IPS-18a (cell line): ENCODE measurements at regions not wholly inside any gene's neighbourhood (a gene's known extent, or its start where the extent isn't known, plus 50 kb on each side); places are given as distances from the start of the nearest gene placed in this dataset.

Source experiments
- H3K27ac ChIP-seq: one replicate; pipeline ENCODE4 v1.5.1; 2013; ENCODE audit warnings: low read length
- H3K27me3 ChIP-seq: one replicate; pipeline ENCODE4 v1.6.1; 2013; ENCODE audit warnings: mild to moderate bottlenecking, low read length; ENCODE audit not compliant: control insufficient read depth, insufficient read depth
- H3K36me3 ChIP-seq: one replicate; pipeline ENCODE4 v1.6.1; 2013; ENCODE audit warnings: low read depth, low read length; ENCODE audit not compliant: control insufficient read depth
- H3K4me1 ChIP-seq: one replicate; pipeline ENCODE4 v1.6.1; 2013; ENCODE audit warnings: low read depth, low read length; ENCODE audit not compliant: control insufficient read depth
- H3K4me3 ChIP-seq: one replicate; pipeline ENCODE4 v1.5.1; 2013; ENCODE audit warnings: low read length
- H3K9ac ChIP-seq: one replicate; pipeline ENCODE4 v1.6.1; 2013; ENCODE audit warnings: mild to moderate bottlenecking, low read length, moderate library complexity
- H3K9me3 ChIP-seq: one replicate; pipeline ENCODE4 v1.6.1; 2013; ENCODE audit warnings: low read depth, low read length; ENCODE audit not compliant: control insufficient read depth

DNA sequence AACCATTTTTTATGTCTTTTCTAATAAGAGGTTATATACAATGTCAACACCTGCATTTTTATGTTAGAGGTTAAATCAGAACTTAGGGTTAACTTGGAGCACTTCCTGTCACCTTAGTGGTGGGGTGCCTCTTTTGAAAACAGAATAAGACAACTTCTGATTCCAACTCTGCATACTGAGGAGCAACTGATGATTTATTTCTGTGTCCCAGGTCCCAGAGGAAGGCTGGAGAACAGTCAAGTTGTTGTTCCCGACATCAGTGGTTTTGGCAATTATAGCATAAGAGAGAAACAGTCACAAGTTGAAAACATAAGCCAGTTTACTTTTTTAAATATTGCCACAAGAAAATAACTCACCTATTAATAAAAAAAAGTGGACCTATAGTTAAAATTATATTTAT lies 871.0 kb upstream of the ADAMTS5 start:
- H3K9ac ChIP-seq, result no peak overlapping the region
- no peak overlapping the region for H3K27ac ChIP-seq
- H3K9me3 ChIP-seq, result no peaks in the 10 kb centered on the region
- H3K36me3 ChIP-seq, result no peaks in the 10 kb centered on the region
- no peak overlapping the region for H3K4me3 ChIP-seq
- H3K4me1 ChIP-seq, result no peaks in the 10 kb centered on the region
- no peaks in the 10 kb centered on the region for H3K27me3 ChIP-seq

- H3K4me1 ChIP-seq, result no peaks in the 10 kb centered on the region
- no peaks in the 10 kb centered on the region for H3K9me3 ChIP-seq
- H3K36me3 ChIP-seq, result no peaks in the 10 kb centered on the region
- no peaks in the 10 kb centered on the region for H3K27me3 ChIP-seq
- H3K9ac ChIP-seq, result no peak overlapping the region
- no peak overlapping the region for H3K4me3 ChIP-seq
- no peak overlapping the region for H3K27ac ChIP-seq
These were observed 866.4 kb upstream of the ADAMTS5 start for GRCh38 chr21:27833298-27833697.

GRCh38 chr21:27831816-27832569 lies 865.1 kb upstream of the ADAMTS5 start:
- Histone ChIP-seq H3K36me3 (no peaks in the 10 kb centered on the region), H3K27ac (no peak overlapping the region), H3K27me3 (no peaks in the 10 kb centered on the region), H3K4me3 (no peak overlapping the region), H3K9ac (no peak overlapping the region), H3K9me3 (no peaks in the 10 kb centered on the region), H3K4me1 (no peaks in the 10 kb centered on the region)

DNA sequence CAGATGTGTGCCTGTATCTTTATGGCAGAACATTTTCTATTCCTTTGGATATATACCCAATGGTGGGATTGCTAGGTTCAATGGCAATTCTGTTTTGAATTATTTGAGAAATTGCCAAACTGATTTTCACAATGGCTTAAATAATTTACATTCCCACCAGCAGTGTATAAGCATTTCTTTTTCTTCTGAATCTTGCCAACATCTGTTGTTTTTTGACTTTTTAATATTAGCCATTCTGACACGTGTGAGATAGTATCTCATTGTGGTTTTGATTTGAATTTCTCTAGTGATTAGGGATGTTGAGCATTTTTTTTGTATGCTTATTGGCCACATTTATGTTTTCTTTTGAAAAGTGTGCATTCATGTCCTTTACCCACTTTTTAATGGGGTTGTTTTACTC lies 864.3 kb upstream of the ADAMTS5 start:
- Histone ChIP-seq H3K27me3 (no peaks in the 10 kb centered on the region), H3K27ac (no peak overlapping the region), H3K4me1 (no peaks in the 10 kb centered on the region), H3K9ac (no peak overlapping the region), H3K4me3 (no peak overlapping the region), H3K36me3 (no peaks in the 10 kb centered on the region), H3K9me3 (no peaks in the 10 kb centered on the region)

DNA sequence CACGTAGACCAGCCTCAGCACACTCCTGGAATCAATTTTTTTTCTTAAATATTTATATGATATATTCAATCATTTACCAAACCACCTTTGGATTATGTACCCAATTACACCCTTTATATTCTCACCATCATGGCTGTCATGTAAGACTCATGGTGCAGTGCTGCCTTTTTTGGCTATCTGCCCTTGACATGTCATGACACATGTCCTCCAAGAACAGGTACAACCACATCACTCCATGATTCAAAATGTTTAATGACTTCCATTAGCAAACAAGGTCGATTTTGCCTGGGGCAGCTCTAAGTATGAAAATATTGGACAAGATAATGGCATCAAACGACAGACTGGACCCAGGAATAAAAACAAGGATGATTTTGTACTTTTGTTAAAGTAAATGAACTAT lies 861.1 kb upstream of the ADAMTS5 start:
- H3K9ac ChIP-seq, result no peak overlapping the region
- H3K4me3 ChIP-seq, result no peak overlapping the region
- no peaks in the 10 kb centered on the region for H3K9me3 ChIP-seq
- H3K4me1 ChIP-seq, result no peaks in the 10 kb centered on the region
- no peak overlapping the region for H3K27ac ChIP-seq
- no peaks in the 10 kb centered on the region for H3K36me3 ChIP-seq
- no peaks in the 10 kb centered on the region for H3K27me3 ChIP-seq

- H3K4me1 ChIP-seq, result no peaks in the 10 kb centered on the region
- H3K27ac ChIP-seq, result no peak overlapping the region
- no peaks in the 10 kb centered on the region for H3K9me3 ChIP-seq
- H3K36me3 ChIP-seq, result no peaks in the 10 kb centered on the region
- no peak overlapping the region for H3K4me3 ChIP-seq
- H3K9ac ChIP-seq, result no peak overlapping the region
- H3K27me3 ChIP-seq, result no peaks in the 10 kb centered on the region
These were observed 858.1 kb upstream of the ADAMTS5 start for GRCh38 chr21:27825035-27825434.

GRCh38 chr21:27823652-27824201 lies 856.8 kb upstream of the ADAMTS5 start:
- H3K27me3 ChIP-seq, result no peaks in the 10 kb centered on the region
- no peak overlapping the region for H3K4me3 ChIP-seq
- no peak overlapping the region for H3K27ac ChIP-seq
- H3K36me3 ChIP-seq, result no peaks in the 10 kb centered on the region
- no peaks in the 10 kb centered on the region for H3K9me3 ChIP-seq
- H3K9ac ChIP-seq, result no peak overlapping the region
- no peaks in the 10 kb centered on the region for H3K4me1 ChIP-seq

GRCh38 chr21:27820342-27820741 lies 853.5 kb upstream of the ADAMTS5 start:
- H3K4me1 ChIP-seq, result no peaks in the 10 kb centered on the region
- no peaks in the 10 kb centered on the region for H3K9me3 ChIP-seq
- no peaks in the 10 kb centered on the region for H3K27me3 ChIP-seq
- no peaks in the 10 kb centered on the region for H3K36me3 ChIP-seq
- no peak overlapping the region for H3K27ac ChIP-seq
- H3K4me3 ChIP-seq, result no peak overlapping the region
- no peak overlapping the region for H3K9ac ChIP-seq

GRCh38 chr21:27819299-27819698 lies 852.4 kb upstream of the ADAMTS5 start:
- H3K4me1 ChIP-seq, result no peaks in the 10 kb centered on the region
- H3K36me3 ChIP-seq, result no peaks in the 10 kb centered on the region
- H3K9me3 ChIP-seq, result no peaks in the 10 kb centered on the region
- no peak overlapping the region for H3K9ac ChIP-seq
- H3K27me3 ChIP-seq, result no peaks in the 10 kb centered on the region
- no peak overlapping the region for H3K4me3 ChIP-seq
- no peak overlapping the region for H3K27ac ChIP-seq

- Histone ChIP-seq H3K4me1 (no peaks in the 10 kb centered on the region), H3K9me3 (no peaks in the 10 kb centered on the region), H3K9ac (no peak overlapping the region), H3K27ac (no peak overlapping the region), H3K36me3 (no peaks in the 10 kb centered on the region), H3K27me3 (no peaks in the 10 kb centered on the region), H3K4me3 (no peak overlapping the region)
These were observed 852.0 kb upstream of the ADAMTS5 start for GRCh38 chr21:27818847-27819246.

- no peaks in the 10 kb centered on the region for H3K27me3 ChIP-seq
These were observed 851.2 kb upstream of the ADAMTS5 start for GRCh38 chr21:27817902-27818623.

DNA sequence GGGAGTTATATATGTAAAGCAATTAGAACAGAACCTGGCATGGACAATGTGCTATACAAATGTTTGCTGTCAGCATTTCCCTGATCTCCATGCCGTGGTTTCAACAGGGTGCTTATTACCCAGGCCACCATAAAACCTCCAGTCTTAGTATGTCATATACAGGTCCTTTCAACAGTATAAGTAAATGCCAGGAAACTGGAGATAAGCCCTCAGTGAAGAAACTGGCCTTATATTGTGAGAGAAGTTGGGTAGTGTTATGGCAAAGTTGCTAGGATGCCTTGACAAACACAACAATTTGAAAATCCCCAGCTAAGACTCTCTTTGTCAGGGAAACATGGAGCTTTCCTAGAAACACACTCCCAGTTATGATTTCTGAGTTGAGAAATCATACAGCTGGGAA lies 850.2 kb upstream of the ADAMTS5 start:
- no peak overlapping the region for H3K4me3 ChIP-seq
- H3K9me3 ChIP-seq, result no peaks in the 10 kb centered on the region
- H3K27ac ChIP-seq, result no peak overlapping the region
- no peaks in the 10 kb centered on the region for H3K4me1 ChIP-seq
- no peaks in the 10 kb centered on the region for H3K36me3 ChIP-seq
- no peaks in the 10 kb centered on the region for H3K27me3 ChIP-seq
- no peak overlapping the region for H3K9ac ChIP-seq

More at GRCh38 chr21:27817902-27818623, 851.2 kb upstream of the ADAMTS5 start:
- no peaks in the 10 kb centered on the region for H3K4me1 ChIP-seq
- H3K27ac ChIP-seq, result no peak overlapping the region
- no peak overlapping the region for H3K9ac ChIP-seq
- H3K36me3 ChIP-seq, result no peaks in the 10 kb centered on the region
- H3K4me3 ChIP-seq, result no peak overlapping the region
- no peaks in the 10 kb centered on the region for H3K9me3 ChIP-seq
